GM10266 (cell line): ENCODE measurements at regions not wholly inside any gene's neighbourhood (a gene's known extent, or its start where the extent isn't known, plus 50 kb on each side); places are given as distances from the start of the nearest gene placed in this dataset.

Source experiments
- DNase-seq: peaks from one replicate; pipeline ENCODE4 v3.0.0; 2012; ENCODE audit errors: extremely low spot score
- TF ChIP-seq, protein P1 (sequence below): IDR thresholded peaks from 2 replicates; pipeline ENCODE4 v1.5.1; 2012; ENCODE audit warnings: mild to moderate bottlenecking, low read depth; ENCODE audit not compliant: control insufficient read depth, insufficient read depth; ENCODE audit errors: missing control alignments

GRCh38 chr7:25976630-25977029 lies 175.4 kb upstream of the NFE2L3 start:
- DNase-seq: no peak
- TF ChIP-seq, protein P1, sequence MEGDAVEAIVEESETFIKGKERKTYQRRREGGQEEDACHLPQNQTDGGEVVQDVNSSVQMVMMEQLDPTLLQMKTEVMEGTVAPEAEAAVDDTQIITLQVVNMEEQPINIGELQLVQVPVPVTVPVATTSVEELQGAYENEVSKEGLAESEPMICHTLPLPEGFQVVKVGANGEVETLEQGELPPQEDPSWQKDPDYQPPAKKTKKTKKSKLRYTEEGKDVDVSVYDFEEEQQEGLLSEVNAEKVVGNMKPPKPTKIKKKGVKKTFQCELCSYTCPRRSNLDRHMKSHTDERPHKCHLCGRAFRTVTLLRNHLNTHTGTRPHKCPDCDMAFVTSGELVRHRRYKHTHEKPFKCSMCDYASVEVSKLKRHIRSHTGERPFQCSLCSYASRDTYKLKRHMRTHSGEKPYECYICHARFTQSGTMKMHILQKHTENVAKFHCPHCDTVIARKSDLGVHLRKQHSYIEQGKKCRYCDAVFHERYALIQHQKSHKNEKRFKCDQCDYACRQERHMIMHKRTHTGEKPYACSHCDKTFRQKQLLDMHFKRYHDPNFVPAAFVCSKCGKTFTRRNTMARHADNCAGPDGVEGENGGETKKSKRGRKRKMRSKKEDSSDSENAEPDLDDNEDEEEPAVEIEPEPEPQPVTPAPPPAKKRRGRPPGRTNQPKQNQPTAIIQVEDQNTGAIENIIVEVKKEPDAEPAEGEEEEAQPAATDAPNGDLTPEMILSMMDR: no peak

- TF ChIP-seq, protein P1: no peak
- DNase-seq: no peak
Observed at GRCh38 chr7:25978466-25978865, 173.5 kb upstream of the NFE2L3 start.

- TF ChIP-seq, protein P1: no peak
Observed at GRCh38 chr7:25979605-25980004, 172.4 kb upstream of the NFE2L3 start.

GRCh38 chr7:25982684-25983083 lies 169.3 kb upstream of the NFE2L3 start:
- no peak for DNase-seq
- TF ChIP-seq, protein P1: no peak

More at GRCh38 chr7:25979605-25980004, 172.4 kb upstream of the NFE2L3 start:
- no peak for DNase-seq

DNA sequence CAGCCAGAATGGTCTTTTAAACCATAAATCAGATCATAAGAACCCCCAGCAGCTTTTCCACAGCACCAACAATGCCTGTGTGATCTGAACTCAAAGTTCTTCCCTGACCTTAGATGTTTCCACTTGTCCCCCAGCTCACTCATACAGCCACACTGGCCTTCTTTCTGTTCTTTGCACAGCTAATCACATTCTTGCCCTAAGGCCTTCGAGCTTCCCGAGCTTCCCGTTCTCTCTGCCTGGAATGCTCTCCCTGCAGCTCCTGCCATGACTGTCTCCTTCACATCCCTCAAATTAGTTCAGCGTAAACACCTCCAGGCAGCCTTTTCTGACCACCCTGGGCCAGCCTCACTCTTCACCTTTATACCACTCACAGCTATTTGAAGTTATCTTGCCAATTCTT lies 166.8 kb upstream of the NFE2L3 start:
- TF ChIP-seq, protein P1: no peak
- no peak for DNase-seq

DNA sequence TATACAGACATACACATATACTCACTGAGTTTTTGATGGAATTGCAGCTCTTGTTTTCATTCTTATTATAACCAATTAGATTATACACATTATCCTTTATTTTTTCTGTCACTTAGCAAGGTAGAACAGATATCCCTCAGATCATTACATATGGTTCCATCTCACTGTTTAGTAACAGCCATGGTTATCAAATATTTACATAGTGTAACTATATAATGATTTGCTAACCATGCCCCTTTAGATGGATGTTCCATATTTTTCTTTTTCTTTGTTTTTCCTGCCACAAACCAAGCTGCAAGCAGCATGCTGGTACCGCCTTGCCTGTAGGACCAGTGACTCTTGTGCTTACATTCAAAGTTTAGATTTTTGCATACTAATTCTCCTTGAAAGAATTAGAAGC lies 163.4 kb upstream of the NFE2L3 start:
- TF ChIP-seq, protein P1: no peak
- DNase-seq: no peak

- no peak for DNase-seq
Observed at GRCh38 chr7:25989140-25989705, 162.8 kb upstream of the NFE2L3 start.

More at GRCh38 chr7:25989140-25989705, 162.8 kb upstream of the NFE2L3 start:
- TF ChIP-seq, protein P1: no peak
